ENCODE measurements at regions not wholly inside any gene's neighbourhood (a gene's known extent, or its start where the extent isn't known, plus 50 kb on each side); places are given as distances from the start of the nearest gene placed in this dataset.

DNA sequence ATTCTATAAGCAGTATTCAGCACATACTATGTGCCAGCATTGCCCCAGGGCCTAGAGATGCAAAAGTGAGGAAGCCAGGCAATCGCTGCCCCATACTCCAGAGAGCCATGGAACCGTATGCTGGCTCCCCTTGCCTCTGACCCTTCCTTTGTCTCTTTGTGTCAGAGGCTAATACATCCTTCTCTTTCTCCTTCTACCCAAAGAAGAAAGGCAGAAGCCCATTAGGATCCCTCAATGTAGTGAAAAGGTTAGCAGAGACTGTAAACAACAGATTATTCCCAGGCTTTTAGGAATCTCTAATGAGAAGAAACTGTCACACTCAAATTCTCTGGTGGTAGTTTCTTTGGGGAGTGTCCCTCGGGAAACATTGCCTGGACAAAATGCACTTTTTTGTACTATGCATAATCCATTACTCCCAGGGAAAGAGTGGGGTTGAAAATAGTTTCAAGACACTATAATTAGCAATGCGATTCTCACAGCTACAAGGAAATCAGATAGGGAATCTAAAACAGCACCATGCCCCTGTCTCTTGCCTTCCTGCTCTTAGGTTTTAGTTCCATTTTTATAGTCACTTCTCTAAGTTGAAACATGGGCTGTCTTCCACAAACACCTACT is 325.2 kb upstream of the CNR1 start:
- no peak for ATAC-seq (ENCODE audit: low read depth)

DNA sequence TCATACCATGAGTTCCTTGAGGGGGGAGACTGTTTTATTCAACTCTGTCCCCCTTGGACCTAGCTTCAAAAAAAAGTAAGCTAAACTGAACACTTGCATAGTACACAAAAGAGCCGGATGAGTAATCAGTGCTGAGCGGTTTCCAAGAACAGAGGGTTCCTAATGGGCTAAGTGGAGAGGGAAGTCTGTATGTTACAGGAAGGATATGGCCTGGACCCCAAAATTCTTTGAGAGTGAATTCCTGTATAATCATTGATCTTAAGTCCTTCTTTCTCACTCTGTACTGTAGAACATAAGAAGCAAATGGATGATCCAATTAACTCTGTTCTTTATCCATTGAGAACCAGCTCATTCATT is 324.7 kb upstream of the CNR1 start:
- Mint-ChIP-seq H3K4me1 (peaks cover 13% of the 10 kb centered on the region), H3K4me3 (no peak overlapping the region), H3K27ac (no peak overlapping the region), H3K9me3 (peaks cover 4% of the 10 kb centered on the region), H3K36me3 (peaks cover 1% of the 10 kb centered on the region), H3K27me3 (no peaks in the 10 kb centered on the region)
- DNase-seq (ENCODE audit: low spot score in 2 of 2) (no peak), ATAC-seq (ENCODE audit: low read depth) (no peak)

More for the DNA sequence above, 325.2 kb upstream of the CNR1 start:
- no peak overlapping the region for H3K4me3 Mint-ChIP-seq
- peaks cover 4% of the 10 kb centered on the region for H3K9me3 Mint-ChIP-seq
- no peak for DNase-seq (ENCODE audit: low spot score in 2 of 2)
- peaks cover 13% of the 10 kb centered on the region for H3K4me1 Mint-ChIP-seq
- H3K36me3 Mint-ChIP-seq = peaks cover 1% of the 10 kb centered on the region
- H3K27ac Mint-ChIP-seq = no peak overlapping the region
- H3K27me3 Mint-ChIP-seq = no peaks in the 10 kb centered on the region

DNA sequence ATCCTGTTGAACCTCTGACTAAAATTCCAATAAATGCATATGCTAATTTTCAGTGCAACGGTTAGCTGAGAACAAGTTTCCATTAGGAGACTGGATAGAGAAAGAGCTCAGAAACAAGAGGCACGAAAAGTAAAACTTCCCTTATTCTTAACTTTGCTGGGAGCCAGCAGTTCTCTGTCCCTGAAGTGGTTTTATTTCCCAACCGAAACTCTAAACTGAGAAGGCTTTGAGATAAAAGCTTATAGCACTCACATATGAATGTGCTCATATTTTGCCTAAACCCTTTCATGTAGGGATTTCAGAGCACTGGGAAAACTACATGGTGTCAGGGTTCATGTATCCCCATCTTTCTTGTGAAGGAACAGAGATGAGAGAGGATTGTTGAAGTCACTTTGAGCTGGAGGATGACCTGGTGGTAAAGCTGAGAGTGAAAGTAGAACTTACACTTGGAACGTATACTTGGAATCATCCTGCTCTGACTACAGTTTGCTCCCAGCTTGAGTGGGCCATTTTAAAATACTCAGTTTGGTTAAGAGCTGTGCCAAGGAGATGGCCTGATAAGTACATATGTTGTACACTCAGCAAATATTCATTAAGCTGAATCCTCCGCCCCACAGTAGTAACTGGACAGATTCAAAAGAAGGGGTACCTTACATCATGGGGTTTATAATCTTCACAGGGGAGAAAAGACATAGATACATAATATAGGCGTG is 324.2 kb upstream of the CNR1 start:
- Mint-ChIP-seq H3K4me1 (peaks cover 13% of the 10 kb centered on the region), H3K9me3 (peaks cover 4% of the 10 kb centered on the region), H3K27ac (no peak overlapping the region), H3K27me3 (no peaks in the 10 kb centered on the region), H3K36me3 (peaks cover 1% of the 10 kb centered on the region), H3K4me3 (no peak overlapping the region)
- ATAC-seq (ENCODE audit: low read depth) (no peak), DNase-seq (ENCODE audit: low spot score in 2 of 2) (no peak)

DNA sequence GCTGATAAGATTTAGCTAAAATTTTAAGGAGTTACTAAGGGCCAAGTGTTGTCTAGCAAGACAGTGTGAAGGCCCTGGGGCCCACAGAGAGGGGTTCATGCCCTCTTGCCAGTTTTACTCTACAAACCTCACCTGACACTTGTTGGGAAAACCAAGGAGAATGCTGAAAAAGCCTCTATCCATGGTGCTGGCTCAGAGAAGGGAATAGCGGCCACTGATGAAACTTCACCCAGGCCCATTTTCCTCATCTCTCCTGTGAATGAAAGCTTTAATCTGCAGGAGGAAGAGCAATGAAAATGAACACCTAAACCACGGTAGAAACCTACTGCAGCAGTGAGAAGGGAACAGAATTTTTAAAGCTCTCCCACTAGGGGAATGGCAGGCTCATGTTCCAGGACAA is 317.3 kb upstream of the CNR1 start:
- no peak for ATAC-seq (ENCODE audit: low read depth)
- no peak for DNase-seq (ENCODE audit: low spot score in 2 of 2)
- H3K9me3 Mint-ChIP-seq = peaks cover 8% of the 10 kb centered on the region
- H3K4me1 Mint-ChIP-seq = no peaks in the 10 kb centered on the region
- no peak overlapping the region for H3K27ac Mint-ChIP-seq
- H3K27me3 Mint-ChIP-seq = no peaks in the 10 kb centered on the region
- no peak overlapping the region for H3K4me3 Mint-ChIP-seq
- H3K36me3 Mint-ChIP-seq = peaks cover 2% of the 10 kb centered on the region

DNA sequence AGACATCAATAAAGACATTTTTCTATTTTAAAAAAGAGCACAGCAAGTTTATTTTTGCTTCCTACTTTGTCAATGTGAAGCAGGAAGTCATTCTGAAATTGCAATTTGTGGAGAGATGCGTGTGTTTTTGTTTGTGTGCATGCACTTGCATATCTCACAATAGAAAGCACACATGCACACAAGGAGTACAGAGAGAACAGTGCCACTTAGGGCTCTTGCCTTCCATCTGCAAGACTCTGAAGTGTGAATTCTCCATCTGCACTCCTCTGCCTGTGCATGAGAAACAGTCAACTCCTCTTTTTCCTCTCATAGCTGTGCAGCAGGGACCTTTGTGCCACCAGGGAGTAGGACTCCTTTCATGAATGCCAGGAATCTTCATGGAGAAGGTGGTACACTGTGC is 316.3 kb upstream of the CNR1 start:
- ATAC-seq (ENCODE audit: low read depth) (no peak), DNase-seq (ENCODE audit: low spot score in 2 of 2) (no peak)
- peaks cover 5% of the 10 kb centered on the region for H3K9me3 Mint-ChIP-seq
- H3K4me1 Mint-ChIP-seq = no peaks in the 10 kb centered on the region
- no peak overlapping the region for H3K27ac Mint-ChIP-seq
- H3K36me3 Mint-ChIP-seq = peaks cover 2% of the 10 kb centered on the region
- H3K27me3 Mint-ChIP-seq = no peaks in the 10 kb centered on the region
- no peak overlapping the region for H3K4me3 Mint-ChIP-seq

DNA sequence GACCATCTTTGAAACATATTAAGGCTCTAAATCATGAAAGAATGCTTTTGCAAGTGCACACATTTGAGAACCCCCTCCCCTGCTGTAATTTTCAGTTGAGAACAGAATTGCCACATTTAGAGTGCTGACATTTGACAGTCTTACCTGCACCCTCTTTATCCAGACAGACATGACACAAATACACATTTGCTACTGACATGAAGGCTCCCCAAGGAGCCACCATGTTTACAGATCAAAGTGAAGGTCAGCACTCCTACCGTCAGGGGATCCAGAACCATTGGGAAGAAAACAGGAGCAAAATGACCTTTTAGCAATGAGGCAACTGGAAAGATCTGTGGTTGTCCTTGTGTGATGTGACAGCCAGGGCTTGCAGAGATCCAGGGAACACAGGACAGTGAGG is 315.4 kb upstream of the CNR1 start:
- DNase-seq (ENCODE audit: low spot score in 2 of 2) = no peak
- Mint-ChIP-seq H3K4me1 (no peaks in the 10 kb centered on the region), H3K9me3 (peaks cover 5% of the 10 kb centered on the region), H3K36me3 (peaks cover 2% of the 10 kb centered on the region), H3K27ac (no peak overlapping the region), H3K4me3 (no peak overlapping the region), H3K27me3 (no peaks in the 10 kb centered on the region)
- no peak for ATAC-seq (ENCODE audit: low read depth)

DNA sequence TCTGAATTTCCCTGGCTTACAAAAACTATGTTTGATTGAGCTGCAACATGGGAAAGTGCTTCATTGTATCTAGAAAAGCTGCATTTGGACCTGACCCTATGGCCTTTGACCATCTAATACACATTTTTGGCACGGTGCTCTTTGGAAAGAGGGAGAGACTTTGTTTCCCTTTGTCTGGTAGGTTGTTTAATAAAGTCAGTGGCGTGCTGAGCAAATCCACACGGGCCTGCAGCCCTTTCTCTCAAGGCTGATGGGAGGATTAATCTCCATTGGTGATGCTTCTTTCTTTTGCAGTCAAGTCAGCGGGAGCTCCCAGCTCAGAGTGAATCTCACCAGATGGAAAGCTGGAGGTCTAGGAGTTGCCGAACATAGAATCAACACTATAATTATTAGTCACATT is 314.7 kb upstream of the CNR1 start:
- no peak overlapping the region for H3K4me3 Mint-ChIP-seq
- H3K27ac Mint-ChIP-seq = no peak overlapping the region
- H3K4me1 Mint-ChIP-seq = no peaks in the 10 kb centered on the region
- H3K27me3 Mint-ChIP-seq = peaks cover under 1% of the 10 kb centered on the region
- peaks cover 5% of the 10 kb centered on the region for H3K9me3 Mint-ChIP-seq
- ATAC-seq (ENCODE audit: low read depth) (no peak), DNase-seq (ENCODE audit: low spot score in 2 of 2) (no peak)
- peaks cover 2% of the 10 kb centered on the region for H3K36me3 Mint-ChIP-seq

DNA sequence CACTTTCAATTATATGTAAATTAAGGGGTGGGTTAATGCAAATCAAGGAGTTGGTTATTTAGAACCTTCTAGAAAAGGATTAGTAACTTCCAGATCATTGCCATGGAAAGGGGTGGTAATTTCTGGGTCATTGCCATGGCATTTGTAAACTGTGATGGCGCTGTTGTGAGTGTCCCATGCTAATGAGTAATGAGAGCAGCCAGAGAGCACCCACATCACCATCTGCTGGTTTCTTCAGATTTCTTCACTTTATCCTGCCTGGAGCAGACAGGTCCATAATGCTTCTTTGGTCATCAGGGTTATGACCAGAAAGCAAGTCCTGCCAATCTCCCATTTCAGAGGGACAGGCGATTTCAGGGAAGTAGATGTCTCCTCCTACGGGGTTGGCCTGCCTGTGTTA is 311.3 kb upstream of the CNR1 start:
- no peak overlapping the region for H3K4me3 Mint-ChIP-seq
- H3K4me1 Mint-ChIP-seq = no peaks in the 10 kb centered on the region

DNA sequence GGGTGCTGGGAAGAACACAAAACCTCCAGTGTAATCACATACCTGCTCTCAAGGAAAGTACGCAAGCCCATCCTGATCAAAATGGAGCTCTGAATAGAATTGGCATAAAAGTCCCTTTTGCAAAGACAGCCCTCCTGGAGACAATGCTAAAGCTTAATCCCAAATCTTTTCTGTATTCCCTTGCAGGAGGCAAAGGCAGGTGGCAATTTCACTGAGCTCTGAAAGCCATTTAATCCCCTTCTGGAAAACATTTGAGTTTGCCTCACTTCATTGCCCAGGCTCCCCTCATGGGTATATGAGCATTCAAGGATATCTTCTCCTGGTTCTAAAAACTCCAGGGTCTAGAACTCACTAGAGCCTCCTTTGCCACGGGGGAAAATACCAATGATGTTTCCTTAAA is 310.2 kb upstream of the CNR1 start:
- H3K36me3 Mint-ChIP-seq = no peaks in the 10 kb centered on the region
- no peak overlapping the region for H3K27ac Mint-ChIP-seq
- H3K27me3 Mint-ChIP-seq = peaks cover 5% of the 10 kb centered on the region
- H3K9me3 Mint-ChIP-seq = no peaks in the 10 kb centered on the region
- H3K4me3 Mint-ChIP-seq = no peak overlapping the region
- H3K4me1 Mint-ChIP-seq = no peaks in the 10 kb centered on the region
- ATAC-seq (ENCODE audit: low read depth) (no peak), DNase-seq (ENCODE audit: low spot score in 2 of 2) (no peak)

More for the DNA sequence above, 311.3 kb upstream of the CNR1 start:
- H3K36me3 Mint-ChIP-seq = no peaks in the 10 kb centered on the region
- H3K9me3 Mint-ChIP-seq = no peaks in the 10 kb centered on the region
- no peak overlapping the region for H3K27ac Mint-ChIP-seq
- DNase-seq (ENCODE audit: low spot score in 2 of 2) (no peak), ATAC-seq (ENCODE audit: low read depth) (no peak)
- peaks cover 5% of the 10 kb centered on the region for H3K27me3 Mint-ChIP-seq

DNA sequence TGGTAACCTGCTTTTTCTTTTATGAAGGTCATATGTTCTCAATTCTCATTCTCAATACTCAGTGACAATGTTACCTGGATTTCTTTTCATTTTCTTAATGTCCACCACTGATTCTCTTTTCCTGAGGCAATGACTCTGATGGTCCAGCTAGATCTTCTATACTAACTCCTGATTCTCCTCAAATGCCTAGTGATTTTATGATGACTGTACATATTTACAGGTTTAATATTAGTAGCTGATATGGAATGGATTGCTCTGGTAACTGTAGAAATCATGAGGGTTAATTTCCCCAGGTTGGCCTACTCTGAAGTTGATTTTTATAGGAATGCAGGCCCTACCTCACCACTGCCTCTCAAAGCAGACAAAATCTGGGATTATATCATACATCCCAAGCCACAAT is 308.6 kb upstream of the CNR1 start:
- Mint-ChIP-seq H3K36me3 (no peaks in the 10 kb centered on the region), H3K27me3 (peaks cover 5% of the 10 kb centered on the region), H3K4me1 (no peaks in the 10 kb centered on the region), H3K9me3 (no peaks in the 10 kb centered on the region), H3K27ac (no peak overlapping the region), H3K4me3 (no peak overlapping the region)
- DNase-seq (ENCODE audit: low spot score in 2 of 2) (no peak), ATAC-seq (ENCODE audit: low read depth) (no peak)

DNA sequence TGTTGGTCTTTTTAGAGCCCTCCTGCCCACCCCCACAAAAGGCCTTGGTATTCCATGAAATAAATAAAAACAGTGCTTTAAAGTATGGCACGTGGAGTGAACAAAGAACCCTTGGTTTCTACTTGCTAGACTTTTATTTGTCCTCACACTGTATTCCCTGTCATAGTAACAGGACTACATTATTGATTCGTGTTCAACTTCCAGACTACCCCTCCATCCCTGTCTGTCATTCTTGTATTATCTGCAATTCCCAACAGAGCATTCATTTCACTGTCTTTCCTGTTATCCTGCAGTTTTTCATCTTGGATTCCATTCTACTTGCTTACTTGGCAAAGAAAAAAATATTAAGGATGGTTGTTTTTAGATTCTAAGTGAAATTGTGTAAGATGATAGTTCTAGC is 307.4 kb upstream of the CNR1 start:
- Mint-ChIP-seq H3K9me3 (no peaks in the 10 kb centered on the region), H3K36me3 (no peaks in the 10 kb centered on the region), H3K27me3 (peaks cover 5% of the 10 kb centered on the region), H3K4me3 (no peak overlapping the region), H3K27ac (no peak overlapping the region), H3K4me1 (no peaks in the 10 kb centered on the region)
- no peak for ATAC-seq (ENCODE audit: low read depth)
- no peak for DNase-seq (ENCODE audit: low spot score in 2 of 2)

DNA sequence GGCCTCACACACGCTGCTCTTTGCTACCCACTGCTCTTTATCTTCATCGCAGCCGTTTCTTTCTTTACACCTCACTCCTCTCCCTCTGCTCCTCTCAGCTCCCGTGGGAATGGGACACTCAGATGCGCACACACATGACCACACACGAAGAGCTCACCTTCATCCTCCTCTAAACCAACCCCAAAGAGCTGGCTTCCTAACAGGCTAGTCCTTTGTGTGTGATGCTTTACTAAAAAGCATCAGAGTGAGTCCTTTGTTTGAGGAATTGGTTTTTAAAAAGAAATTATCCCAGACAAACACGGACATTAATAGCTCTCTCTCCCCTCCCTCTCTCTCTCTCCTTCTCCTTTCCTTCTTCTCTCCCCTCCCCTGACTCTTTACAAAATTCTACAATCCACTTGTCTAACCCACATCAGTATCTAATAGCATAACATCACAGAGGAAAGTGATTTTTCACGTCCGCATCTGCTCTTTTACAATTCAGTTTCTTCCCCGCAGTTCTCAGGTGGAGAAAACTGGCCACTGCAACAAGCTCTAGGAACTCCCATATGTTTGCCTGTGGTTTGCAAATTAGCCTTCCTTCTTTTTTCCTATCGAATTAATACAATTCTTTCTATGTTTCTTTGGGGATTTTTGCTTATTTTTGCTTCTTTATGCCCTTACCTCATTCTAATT is 306.8 kb upstream of the CNR1 start:
- DNase-seq (ENCODE audit: low spot score in 2 of 2) (no peak), ATAC-seq (ENCODE audit: low read depth) (no peak)
- Mint-ChIP-seq H3K36me3 (no peaks in the 10 kb centered on the region), H3K4me3 (no peak overlapping the region), H3K27ac (no peak overlapping the region), H3K4me1 (no peaks in the 10 kb centered on the region), H3K9me3 (no peaks in the 10 kb centered on the region), H3K27me3 (peaks cover 5% of the 10 kb centered on the region)

DNA sequence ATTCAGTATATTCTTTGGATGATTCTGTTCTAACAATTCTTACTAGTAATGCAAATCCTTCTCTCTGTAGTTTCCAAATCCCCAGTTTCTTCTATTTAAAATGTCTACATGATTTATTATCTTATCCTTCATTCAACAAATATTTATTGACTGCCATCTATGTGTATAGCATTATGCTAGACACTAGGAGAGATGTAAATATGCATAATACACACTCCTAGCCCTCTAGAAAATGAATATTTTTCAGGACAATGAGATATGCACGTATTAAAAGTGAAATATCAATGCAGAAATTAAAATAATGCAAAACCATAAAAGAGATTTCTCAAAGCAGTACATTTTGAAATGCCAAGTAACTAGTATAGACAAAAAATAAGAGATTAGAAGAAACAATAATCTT is 293.5 kb upstream of the CNR1 start:
- ATAC-seq (ENCODE audit: low read depth) (no peak), DNase-seq (ENCODE audit: low spot score in 2 of 2) (no peak)
- Mint-ChIP-seq H3K9me3 (peaks cover 3% of the 10 kb centered on the region), H3K4me3 (no peak overlapping the region), H3K4me1 (no peaks in the 10 kb centered on the region), H3K36me3 (no peaks in the 10 kb centered on the region), H3K27me3 (peaks cover 8% of the 10 kb centered on the region), H3K27ac (no peak overlapping the region)

DNA sequence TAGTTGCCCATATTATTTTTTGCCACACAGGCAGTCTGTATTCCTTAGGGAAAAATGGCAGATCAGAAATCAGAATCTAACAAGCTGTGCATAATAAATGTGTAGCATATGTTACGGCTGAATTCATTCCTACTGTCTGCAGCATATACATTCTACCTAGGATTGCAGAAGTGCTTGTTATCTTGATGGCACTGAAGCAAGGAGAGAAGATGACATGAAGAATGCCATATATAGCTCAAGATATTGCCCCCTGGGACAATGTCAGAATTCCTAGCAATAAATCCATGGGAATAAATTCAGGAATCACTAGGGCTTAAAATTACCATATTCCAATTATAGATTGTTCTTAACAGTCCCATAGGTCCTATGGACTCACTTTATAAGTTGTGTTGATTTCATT is 293.0 kb upstream of the CNR1 start:
- ATAC-seq (ENCODE audit: low read depth) (no peak), DNase-seq (ENCODE audit: low spot score in 2 of 2) (no peak)
- no peak overlapping the region for H3K27ac Mint-ChIP-seq
- H3K36me3 Mint-ChIP-seq = no peaks in the 10 kb centered on the region
- peaks cover 8% of the 10 kb centered on the region for H3K27me3 Mint-ChIP-seq
- H3K4me1 Mint-ChIP-seq = no peaks in the 10 kb centered on the region
- H3K9me3 Mint-ChIP-seq = peaks cover 3% of the 10 kb centered on the region
- H3K4me3 Mint-ChIP-seq = no peak overlapping the region

DNA sequence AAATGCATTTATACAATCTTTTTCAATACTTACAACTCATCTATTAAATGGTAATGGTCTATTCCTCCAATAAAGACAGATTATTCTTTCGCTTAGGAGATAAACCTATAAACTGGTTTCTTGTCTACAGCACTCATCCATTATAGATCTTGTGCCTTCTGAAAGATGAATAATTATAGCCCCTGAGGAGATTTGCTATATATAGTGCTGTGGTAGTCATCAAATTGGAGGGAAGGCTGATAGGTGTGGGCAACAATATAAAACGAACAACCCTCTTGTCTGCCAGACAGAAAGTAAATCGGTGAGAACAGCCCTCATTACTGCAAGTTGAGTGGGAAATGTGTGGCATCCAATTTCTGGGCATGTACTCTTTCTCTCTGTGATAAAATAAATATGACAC is 292.5 kb upstream of the CNR1 start:
- no peak overlapping the region for H3K27ac Mint-ChIP-seq
- no peak for DNase-seq (ENCODE audit: low spot score in 2 of 2)

More for the DNA sequence above, 292.5 kb upstream of the CNR1 start:
- Mint-ChIP-seq H3K4me1 (no peaks in the 10 kb centered on the region), H3K36me3 (no peaks in the 10 kb centered on the region), H3K9me3 (peaks cover 3% of the 10 kb centered on the region), H3K4me3 (no peak overlapping the region), H3K27me3 (peaks cover 8% of the 10 kb centered on the region)
- no peak for ATAC-seq (ENCODE audit: low read depth)
